HG03159 (cell line): ENCODE measurements at regions not wholly inside any gene's neighbourhood (a gene's known extent, or its start where the extent isn't known, plus 50 kb on each side); places are given as distances from the start of the nearest gene placed in this dataset.
"Not testable (repeated sequence)": the region's sequence is repeated elsewhere in the genome, so short reads cannot be mapped to it uniquely, and the experiment has no call there.

Source experiments
- ATAC-seq: cut with Tn5 transposase; IDR thresholded peaks from one replicate; pipeline ENCODE4 v1.9.1; 2021; ENCODE audit warnings: mild to moderate bottlenecking, moderate library complexity; ENCODE audit not compliant: unreplicated experiment

DNA sequence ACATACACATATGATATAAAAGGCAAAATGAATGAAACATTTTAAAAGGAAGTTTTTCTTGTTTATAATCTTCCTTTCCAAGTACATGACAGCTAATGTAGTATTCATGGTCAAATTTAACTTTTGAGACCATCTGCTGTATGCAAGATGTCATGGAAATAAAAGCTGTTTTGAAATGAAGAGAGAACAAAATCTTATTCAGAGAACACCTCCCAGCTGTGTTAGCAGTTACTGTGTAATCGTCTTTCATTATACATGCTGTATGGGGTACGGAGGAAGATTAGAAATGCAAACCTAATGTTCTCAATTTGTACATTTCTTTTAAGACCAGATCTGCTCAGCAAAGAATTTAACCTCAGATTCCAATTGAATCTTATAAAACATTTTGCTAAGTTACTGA lies 1182.3 kb downstream of the OTOL1 start:
- ATAC-seq = no peak

- ATAC-seq = no peak
Measured at GRCh38 chr3:162684260-162684659, 1187.7 kb downstream of the OTOL1 start.

- no peak for ATAC-seq
Measured at GRCh38 chr3:162699291-162699690, 1202.7 kb downstream of the OTOL1 start.

- ATAC-seq = no peak
Measured at GRCh38 chr3:162701211-162701610, 1204.6 kb downstream of the OTOL1 start.

GRCh38 chr3:162702768-162703385 lies 1206.3 kb downstream of the OTOL1 start:
- ATAC-seq = no peak

GRCh38 chr3:162704238-162704637 lies 1207.6 kb downstream of the OTOL1 start:
- no peak for ATAC-seq

GRCh38 chr3:162704799-162705385 lies 1208.3 kb downstream of the OTOL1 start:
- ATAC-seq = no peak

DNA sequence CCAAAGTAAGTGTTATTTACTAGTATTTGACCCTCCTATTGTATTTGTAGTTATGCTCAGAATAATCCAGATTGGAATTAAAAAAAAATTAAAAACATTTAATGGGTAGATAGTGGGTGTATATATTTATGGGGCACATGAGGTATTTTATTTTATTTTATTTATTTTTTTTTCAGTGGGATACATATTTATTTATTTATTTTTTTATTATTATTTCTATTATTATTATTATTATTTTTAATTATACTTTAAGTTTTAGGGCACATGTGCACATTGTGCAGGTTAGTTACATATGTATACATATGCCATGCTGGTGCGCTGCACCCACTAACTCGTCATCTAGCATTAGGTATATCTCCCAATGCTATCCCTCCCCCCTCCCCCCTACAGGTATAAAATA lies 1211.8 kb downstream of the OTOL1 start:
- not testable (repeated sequence) for ATAC-seq

DNA sequence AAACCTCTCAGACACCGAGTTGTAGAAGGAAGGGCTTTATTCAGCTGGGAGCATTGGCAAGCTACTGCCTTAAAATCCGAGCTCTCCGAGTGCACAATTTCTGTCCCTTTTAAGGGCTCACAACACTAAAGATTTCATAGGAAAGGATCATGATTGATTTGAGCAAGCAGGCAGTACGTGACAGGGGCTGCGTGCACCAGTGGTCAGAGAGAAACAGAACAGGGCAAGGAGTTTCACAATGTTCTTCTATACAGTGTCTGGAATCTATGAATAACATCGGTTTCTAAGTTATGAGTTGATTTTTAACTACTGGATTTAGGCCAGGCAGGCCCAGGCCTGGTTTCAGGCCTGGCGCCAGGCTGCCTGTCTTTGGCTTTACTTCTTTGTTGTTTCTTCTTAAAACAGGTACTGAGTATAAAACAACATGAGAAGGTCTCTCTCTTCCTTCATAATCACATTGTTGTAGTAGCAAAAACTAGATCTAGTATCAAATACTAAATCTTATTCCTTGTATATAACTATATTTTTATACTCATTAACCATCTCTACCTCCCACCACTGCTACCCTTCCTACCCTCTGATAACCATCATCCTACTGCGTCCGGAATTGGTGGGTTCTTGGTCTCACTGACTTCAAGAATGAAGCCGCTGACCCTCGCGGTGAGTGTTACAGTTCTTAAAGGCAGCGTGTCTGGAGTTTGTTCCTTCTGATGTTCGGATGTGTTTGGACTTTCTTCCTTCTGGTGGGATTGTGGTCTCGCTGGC lies 1212.5 kb downstream of the OTOL1 start:
- not testable (repeated sequence) for ATAC-seq

- no peak for ATAC-seq
Measured at GRCh38 chr3:162710332-162711112, 1213.9 kb downstream of the OTOL1 start.

DNA sequence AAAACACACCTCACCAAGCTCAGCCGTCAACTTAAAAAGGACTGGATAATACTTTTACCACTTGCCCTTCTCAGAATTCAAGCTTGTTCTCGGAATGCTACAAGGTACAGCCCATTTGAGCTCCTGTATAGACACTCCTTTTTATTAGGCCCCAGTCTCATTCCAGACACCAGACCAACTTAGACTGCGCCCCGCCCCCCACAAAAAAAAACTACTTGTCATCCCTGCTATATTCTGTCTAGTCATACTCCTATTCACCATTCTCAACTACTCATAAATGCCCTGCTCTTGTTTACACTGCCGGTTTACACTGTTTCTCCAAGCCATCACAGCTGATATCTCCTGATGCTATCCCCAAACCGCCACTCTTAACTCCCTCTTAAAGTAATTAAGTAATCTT lies 1220.5 kb downstream of the OTOL1 start:
- not testable (repeated sequence) for ATAC-seq

GRCh38 chr3:162718697-162719096 lies 1222.1 kb downstream of the OTOL1 start:
- ATAC-seq = no peak

DNA sequence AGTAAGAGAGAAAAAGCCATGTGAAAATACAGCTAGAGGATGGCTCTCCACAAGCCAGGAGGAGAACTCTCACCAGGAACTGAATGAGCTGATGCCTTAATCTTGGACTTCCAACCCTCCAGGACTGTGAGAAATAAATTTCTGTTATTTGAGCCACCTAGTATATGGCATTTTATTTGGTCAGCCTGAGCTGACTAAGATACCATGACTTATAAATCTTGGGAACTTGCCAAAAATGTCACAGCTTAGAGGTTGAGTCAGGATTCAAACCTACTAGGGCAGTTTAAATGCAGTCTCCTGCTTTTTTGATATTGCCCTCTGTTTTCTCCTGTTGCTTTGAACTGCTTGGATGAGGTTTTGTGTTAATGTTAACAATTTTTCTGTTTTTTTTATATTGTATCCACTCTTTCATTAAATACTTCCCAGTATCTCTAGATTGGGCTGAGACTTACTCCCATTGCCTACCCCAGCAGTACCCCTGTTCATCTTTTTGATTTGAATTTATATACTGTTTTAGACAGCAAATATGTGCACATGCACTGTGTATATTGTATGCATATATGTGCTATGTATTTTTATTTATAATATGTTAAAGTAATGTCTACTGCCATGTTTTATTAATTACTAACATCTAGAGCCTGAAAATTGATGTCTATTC lies 1223.2 kb downstream of the OTOL1 start:
- no peak for ATAC-seq

DNA sequence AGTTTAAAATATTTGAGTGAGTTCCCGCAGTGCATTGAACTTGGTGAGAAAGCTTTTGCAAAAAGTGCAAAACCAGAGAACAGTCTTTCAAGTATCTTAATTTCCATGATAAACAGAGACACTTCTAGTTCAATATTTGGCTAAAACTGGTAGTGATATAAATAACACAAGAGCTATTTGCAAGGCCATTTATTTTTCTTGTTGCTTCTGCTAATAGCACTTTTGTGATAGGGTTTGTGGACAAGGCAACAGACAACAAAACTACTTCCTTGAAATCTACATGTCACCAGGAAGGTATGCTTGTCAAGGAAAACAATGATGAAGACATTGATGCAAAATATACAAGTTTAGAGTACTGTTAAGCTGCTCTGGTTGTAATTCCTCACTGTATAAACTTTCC lies 1225.1 kb downstream of the OTOL1 start:
- ATAC-seq = no peak

- no peak for ATAC-seq
Measured at GRCh38 chr3:162722337-162722736, 1225.7 kb downstream of the OTOL1 start.

GRCh38 chr3:162722796-162723195 lies 1226.2 kb downstream of the OTOL1 start:
- ATAC-seq = not testable (repeated sequence)

GRCh38 chr3:162729686-162730085 lies 1233.1 kb downstream of the OTOL1 start:
- no peak for ATAC-seq

DNA sequence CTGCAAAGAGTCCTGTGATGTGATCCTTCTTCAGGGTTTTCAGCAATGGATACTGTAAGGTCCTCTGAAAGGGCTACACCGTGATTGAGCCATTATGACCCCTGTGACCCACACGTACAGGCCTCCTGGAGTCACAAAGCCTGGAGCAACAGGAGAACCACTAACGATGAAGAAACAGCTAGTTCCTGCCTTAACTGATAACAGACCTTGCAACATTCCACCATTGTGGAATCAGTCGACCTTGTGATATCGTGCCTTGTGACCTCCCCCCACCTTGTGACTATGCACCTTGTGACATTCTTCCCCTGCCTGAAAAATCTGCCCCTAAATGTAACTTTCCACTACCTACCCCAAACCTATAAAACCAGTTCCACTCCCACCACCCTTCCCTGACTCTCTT lies 1235.4 kb downstream of the OTOL1 start:
- ATAC-seq = not testable (repeated sequence)

DNA sequence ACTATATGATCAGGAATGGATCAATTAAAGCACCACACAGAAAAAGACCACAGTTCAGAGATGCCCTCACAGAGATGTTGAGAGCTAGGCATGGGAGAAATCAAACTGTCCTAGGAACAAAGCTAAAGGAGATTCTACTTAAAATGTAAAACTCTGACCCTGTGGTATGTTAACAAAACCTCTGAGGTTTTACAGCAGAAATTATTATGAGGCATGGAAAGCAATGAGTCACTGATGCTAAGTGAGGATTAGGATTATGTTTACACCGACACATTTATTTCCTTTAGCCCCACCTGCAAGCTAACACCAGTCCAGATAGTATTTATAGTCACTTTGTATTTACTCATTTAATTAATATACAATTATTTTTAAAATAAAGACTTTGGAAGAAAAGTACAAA lies 1242.2 kb downstream of the OTOL1 start:
- ATAC-seq = no peak

- no peak for ATAC-seq
Measured at GRCh38 chr3:162740941-162741596, 1244.5 kb downstream of the OTOL1 start.
